ENCODE measurements at regions not wholly inside any gene's neighbourhood (a gene's known extent, or its start where the extent isn't known, plus 50 kb on each side); places are given as distances from the start of the nearest gene placed in this dataset.
A peak's percentile ranks its signal among the peaks of the same experiment; 100 is the strongest.

DNA sequence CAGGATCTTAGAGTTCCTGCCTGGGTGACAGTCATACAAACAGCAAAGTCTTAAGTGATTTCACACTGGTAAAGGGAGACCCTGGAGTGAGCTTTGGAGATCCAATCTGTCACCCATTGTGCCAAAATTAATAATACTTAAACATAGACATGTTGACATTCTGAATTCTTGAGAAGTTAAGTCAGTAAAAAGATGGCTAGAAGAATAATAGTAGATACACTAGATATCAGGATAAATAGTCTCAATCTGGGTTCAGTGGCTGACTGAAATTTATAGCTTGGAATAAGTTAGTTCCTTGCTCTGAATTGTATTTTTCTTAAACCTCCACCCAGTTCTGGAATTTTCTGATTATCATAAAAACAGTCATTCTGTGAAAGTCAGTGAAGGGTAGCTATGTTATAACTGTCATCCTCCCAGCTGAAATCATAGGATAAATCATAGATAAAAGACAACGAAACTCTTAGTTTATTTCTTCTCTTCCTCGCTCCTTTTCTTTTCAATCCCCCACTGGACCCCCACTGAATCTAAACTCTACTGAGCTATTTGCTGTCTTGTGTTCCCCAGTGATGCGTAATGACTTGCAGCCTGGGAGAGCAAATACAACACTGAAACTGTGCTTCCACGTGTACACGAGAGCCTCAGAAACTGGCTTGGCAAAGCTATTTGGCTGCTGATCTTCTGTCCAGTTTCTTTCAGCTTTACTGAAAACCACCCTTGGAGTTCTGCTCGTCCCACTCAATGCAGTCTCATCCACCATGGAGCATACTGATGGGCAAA, 175.4 kb upstream of the TP63 start:
- no peak for DNase-seq (ENCODE audit: low spot score)

DNA sequence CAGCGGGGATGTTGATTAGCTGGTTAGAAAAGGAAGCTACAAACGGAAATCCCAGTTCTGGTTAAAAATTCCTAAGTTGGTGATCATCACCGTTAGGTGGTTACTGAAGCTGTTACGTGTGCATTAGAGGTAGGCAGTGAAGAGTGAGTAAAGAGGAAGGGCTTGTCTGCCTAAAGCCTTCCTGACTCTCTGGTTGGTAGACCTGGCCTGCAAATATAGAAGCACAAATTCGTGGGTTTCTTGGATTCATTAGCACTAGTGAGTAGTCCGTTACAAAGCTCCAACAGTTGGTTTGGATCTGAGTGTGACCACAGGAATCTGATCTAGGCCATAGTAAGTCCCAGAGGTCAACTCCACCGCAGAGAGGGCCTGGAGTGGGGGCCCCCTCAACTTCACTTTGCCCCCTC, 174.0 kb upstream of the TP63 start:
- no peak for DNase-seq (ENCODE audit: low spot score)

DNA sequence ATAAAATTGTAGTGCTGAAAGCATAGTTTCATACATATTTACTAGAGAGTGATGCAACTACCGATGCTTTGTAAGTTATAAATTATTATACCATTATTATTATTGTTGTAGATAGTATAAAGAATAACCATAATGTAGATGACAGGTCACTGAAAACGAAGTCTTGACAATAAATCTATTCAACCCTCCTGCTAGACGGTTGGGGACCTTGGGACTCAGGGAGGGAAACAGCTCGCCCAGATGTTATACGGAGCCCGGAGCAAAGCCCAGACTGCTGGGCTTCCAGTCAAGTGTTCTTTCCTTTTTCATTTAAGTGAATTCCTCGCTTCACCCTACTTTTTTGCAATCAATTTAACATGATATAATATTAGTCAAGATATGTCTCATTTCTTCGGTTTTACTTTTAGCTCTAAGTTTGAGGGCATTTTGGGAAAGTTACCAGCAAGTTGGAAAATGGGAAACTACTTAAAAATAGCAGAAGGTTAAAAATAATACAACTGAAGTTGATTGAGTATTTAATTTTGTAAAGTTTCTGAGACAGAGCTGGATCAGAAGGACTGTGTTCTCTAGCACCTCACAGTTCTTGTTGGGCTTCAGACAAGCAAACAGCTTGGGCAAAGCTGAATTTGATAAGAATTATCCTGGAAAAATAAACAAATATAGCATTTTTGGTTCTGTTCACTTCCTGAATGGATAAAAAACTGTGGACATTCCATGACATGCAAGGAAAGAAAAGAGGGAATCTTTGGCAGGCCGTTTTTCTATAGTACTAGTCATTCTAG, 173.4 kb upstream of the TP63 start:
- DNase-seq (ENCODE audit: low spot score): no peak

DNA sequence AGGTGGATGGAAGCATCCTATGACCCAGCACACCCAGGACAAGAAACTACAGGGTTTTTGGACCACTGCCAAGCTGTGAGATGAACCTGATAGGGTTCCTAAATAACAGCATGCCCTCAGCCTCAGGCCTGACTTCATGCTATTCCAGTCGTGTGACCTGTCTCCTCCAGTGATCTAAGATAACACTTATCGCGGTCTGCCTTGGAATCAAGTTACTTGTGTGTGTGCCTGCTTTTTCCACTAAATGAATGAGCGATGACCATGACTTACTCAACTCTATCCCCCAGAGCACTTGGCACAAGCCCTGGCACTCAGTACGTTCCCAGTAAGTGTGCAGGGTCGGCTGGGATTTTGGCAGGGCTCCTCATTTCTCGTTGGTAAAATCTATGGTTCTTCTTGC, 172.7 kb upstream of the TP63 start:
- peak; percentile 9 for DNase-seq (ENCODE audit: low spot score)

- no peak for DNase-seq (ENCODE audit: low spot score)
These were observed 172.0 kb upstream of the TP63 start for GRCh38 chr3:189459231-189459630.

- DNase-seq (ENCODE audit: low spot score): no peak
These were observed 170.7 kb upstream of the TP63 start for GRCh38 chr3:189460511-189460910.

- no peak for DNase-seq (ENCODE audit: low spot score)
These were observed 166.4 kb upstream of the TP63 start for GRCh38 chr3:189464799-189465198.

DNA sequence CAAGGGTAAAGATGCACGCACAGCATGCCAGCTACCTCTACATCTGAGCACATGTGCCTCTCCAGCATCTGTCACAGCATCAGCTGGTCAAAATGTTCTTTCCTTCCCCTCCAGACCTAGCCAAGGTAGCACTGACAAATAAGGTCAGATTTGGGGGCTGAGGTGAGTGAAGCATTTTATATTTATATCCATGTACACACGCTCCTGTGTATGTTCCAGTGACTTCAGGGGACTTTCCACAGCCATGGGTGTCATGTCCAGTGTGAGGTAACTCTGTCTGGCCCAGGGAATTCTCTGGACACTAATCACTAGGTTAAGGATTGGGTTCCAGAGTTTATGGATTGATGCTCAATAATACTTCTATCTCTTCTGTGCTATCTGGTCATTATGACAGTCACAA, 165.2 kb upstream of the TP63 start:
- no peak for DNase-seq (ENCODE audit: low spot score)

DNA sequence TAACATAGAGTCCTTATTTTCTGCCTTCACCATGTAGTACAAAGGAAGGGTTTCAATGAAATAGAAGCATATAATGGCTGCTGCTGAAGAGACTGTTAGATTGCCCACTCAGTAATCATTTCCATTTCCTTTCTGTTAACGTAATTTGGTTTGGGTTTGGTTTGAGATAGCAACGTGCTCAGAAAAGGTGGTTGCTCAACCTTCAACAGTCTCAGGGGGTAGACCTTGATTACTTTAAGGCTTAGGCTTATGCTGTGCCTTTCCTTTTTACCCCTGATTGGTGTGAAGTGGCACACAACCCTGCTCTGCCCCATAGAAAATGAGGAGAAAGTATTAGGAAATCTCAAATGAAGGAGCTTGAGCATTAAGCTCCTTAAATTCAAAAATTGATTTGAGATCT, 163.7 kb upstream of the TP63 start:
- DNase-seq (ENCODE audit: low spot score): no peak

DNA sequence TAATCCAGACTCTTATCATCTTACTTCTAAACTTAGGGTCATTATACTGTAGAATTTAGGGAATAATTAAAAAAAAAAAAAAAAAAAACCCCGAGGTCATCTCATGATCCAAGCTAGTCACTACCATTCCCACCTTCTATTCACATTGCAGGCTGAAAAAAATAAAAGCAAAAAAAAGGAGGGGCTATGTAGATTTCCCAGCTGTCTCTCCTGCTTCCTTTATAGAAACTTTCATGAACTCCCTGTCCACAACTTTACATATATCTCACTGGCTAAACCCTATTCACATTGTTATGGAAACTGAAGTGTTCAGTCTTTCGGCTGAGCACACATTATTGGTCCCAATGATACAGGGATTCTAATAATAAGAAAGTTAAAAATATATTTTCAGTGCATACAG, 156.2 kb upstream of the TP63 start:
- no peak for DNase-seq (ENCODE audit: low spot score)

DNA sequence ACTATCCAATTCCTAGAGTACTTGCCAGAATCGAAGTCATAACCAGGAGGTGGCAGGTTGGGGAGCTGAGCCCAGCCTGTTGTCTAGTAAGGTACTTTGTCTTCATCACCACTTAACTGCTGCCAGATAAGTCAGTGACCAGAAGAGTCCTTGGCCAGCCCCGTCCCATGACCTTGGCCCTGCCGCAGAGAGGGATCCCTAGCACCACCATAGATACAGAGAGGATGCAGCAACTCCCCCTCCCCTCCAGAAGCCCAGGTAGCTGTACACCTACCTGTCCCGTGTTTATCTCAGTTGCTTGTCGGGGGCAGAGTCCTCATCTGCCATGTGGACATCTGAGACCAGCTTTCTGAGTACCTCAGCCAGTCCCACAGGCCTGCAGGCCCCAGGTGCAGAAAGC, 153.6 kb upstream of the TP63 start:
- DNase-seq (ENCODE audit: low spot score): no peak

- no peak for DNase-seq (ENCODE audit: low spot score)
These were observed 144.6 kb upstream of the TP63 start for GRCh38 chr3:189486556-189486955.

DNA sequence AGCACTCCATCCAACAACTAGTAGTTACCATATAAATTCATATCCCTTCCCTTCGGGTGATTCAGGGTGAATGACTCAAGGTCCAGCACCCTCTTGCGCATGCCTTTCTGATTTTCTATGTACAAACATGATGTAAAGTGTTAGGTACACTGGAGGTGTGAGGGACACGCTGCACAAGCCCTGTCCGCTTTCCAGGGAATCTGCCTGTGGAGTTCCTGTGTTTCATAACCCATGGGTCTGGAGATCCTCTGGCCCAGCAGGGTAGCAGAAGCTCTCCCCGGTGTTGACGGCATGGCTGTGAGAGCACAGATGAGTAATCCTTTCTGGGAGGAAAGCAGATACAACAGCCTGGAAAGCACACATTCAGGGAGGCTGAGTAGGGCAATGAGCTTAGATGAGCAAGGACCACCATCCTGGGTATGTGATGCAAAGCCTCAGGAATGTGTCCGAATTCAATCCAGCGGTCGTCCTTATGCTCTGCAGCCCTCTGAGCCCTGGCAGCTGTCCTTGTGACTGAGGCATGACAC, 142.9 kb upstream of the TP63 start:
- no peak for DNase-seq (ENCODE audit: low spot score)

GRCh38 chr3:189490337-189490736, 140.9 kb upstream of the TP63 start:
- DNase-seq (ENCODE audit: low spot score): no peak

DNA sequence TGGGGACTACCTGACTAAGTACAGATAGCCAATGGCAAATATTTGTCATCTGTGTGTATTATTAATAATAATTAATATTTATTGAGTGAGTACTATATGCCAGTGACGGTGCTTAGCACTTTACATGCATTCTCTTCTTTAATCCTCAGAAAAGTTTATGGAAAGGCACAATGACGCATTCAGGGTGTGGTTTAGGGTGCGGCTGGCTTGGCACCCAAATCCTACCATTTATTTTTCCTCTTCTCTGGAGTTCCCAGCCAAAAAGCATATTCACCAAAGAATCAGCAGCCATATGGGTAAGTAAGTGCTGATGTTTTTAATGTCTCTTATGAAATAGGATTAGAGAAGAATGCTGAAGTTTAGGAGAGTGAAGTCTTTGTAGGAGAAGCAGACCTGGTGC, 140.4 kb upstream of the TP63 start:
- no peak for DNase-seq (ENCODE audit: low spot score)

DNA sequence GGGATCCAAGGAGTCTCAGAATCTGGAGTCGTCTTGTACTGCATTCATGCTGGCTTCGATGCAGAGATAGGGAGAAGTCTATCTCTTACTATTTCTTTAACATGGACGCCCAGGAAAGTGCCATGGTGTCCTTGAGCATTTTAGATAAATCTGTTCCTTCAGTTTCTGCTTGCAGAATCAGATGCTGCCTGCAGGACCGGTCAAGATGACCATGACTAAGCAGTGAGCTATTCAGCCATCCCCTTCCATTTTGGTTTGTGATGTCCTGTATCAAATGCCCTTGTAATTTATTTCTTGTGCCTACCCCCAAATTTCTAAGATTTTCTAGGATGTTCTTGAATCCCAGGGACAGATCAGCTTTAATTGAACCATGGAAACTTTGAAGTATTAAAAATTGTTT, 139.4 kb upstream of the TP63 start:
- DNase-seq (ENCODE audit: low spot score): no peak

DNA sequence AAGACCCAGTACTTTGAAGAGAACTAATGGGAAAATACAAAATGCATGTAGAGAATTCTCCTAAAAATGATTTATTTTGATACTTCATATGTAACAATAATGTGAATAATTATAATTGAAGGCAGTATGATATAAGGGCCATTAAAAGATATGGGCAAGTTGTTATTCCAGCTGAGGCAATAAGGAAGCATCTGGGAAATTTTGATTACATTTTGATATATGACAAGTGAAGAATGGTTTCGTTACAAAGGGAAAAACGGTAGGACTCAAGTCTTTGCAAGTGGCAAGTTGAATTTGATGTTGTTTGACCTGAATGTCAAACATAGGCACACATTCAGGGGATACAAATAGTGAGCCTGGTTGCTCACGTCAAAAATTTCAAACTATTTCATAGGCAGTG, 137.9 kb upstream of the TP63 start:
- no peak for DNase-seq (ENCODE audit: low spot score)

DNA sequence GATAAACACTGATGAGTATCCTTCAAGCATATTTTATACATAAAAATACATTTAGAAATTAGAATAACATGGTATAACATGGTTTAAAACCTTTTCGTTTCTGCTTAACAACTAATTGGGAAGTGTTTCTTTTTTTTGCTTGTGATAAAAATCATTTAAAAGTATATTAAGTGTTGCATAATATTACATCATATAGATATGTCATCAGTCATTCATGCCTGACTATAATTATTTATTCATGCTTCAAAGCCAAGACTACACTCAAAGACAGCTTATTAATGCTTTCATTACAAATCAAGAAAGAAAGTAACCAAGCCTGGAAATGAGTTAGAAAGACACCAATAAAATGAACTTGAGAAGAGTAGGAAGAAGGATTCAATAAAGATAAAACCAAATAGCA, 136.6 kb upstream of the TP63 start:
- DNase-seq (ENCODE audit: low spot score): no peak

- no peak for DNase-seq (ENCODE audit: low spot score)
These were observed 134.6 kb upstream of the TP63 start for GRCh38 chr3:189496375-189497138.

GRCh38 chr3:189498995-189499704, 132.0 kb upstream of the TP63 start:
- DNase-seq (ENCODE audit: low spot score): no peak

DNA sequence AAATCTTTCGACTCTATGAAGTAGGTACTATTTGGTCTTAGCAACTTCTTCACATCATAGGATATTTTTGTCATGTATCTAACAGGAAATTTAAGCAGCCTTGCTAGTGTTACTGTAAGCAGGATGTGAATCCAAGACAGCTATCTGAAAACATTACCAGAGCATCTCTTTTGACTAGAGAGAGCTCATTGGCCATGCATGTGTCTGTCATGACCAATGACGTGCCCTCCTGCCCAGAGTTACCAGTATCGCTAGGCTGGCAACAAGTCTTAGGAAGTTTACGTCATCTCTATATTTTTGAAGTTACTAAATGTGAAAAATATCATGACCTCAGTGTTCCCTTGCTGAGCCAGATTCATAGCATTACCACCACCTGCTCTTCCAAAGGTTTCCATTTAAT, 130.9 kb upstream of the TP63 start:
- DNase-seq (ENCODE audit: low spot score): no peak
